ENCODE measurements at regions not wholly inside any gene's neighbourhood (a gene's known extent, or its start where the extent isn't known, plus 50 kb on each side); places are given as distances from the start of the nearest gene placed in this dataset.
"Not testable (repeated sequence)": the region's sequence is repeated elsewhere in the genome, so short reads cannot be mapped to it uniquely, and the experiment has no call there.

DNA sequence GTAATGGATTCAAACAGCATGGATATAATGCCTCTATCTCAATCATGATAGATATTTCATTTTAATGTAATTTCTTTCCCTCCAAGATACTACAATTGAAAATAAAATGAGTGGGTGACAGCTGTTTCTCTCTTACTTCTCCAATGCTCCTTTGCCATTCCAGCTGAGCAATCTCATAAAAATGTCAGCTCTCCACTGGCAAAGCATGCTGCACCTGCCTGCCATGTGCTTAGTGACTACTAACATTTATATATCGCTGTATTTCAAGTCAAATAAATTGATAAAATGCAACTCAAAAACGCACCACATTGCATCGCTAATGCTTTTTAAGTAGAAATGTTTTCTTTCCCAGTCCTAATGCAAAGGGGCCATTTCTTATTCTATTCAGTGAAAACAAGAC lies 1093.9 kb downstream of the CBLN2 start:
- peak; percentile 27 for DNase-seq

DNA sequence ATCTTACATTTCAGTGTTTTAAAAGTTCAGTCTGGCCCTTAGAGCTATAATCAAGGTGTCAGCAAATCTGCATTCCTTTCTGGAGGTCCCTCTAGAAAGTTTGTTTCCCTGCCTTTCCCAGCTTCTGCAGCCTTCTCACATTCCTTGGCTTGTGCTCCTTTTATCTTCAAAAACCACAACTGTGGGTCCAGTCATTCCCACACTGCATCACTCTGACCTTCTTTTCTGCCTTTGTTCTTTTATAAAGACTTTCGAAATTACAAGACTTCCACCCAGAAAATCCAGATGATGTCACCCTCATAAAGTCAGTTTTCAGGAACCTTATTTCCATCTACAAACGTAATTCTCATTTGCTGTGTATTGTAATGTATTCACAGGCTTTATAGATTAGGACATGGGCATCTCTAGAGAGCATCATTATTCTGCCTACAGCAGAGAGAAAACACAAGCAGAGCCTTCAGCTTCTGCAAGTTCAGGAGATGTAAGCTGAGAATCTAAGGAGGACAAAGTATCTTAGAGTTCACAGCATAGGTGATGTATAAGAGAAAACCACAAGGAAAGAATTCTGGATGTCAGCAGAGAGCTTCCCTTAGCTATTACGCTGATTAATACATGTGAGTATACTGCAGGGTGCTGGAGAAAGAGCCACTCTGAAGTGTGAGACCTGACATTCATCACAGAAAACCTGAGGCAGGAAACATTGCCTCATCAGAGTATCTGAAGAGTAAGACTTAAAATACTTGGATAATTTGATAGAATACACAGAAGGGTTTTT lies 1100.2 kb downstream of the CBLN2 start:
- no peak for DNase-seq

DNA sequence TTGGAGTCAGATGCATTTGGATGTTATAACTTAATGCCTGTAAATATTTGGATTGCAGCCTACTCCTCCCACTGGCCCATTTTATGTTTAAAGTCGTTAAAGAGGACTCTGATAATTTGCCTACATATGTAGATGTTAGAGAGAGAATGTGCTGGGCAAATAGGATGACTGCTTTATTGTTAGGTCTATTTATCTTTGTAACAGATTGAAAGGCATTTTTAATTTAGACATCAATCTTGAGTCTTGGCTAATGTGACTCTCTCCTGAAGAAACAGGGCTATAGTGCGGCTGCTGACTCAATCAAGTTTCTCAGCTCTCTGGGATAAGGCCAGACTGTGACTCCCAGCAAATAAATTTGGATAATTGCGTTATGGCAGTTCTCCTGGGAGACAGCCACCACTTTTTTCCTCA lies 1101.4 kb downstream of the CBLN2 start:
- peak; percentile 62 for DNase-seq

DNA sequence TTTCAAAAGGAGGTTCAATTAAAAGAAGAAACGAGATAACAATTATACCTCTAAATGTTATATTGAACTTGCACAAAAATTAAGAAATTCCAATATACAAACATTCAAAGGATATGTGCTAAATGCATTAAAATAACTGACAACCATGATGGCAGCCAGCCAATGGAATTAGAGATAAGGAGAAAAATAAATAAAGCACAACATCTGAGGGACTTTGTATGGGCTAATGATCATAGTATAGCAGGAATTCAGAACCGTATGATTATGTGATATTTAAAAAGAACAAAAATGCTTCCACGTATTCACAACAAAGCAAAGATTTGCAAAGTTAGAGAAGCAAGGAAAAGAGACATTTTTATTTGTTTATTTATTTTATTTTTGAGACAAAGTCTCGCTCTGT lies 1103.0 kb downstream of the CBLN2 start:
- no peak for DNase-seq

DNA sequence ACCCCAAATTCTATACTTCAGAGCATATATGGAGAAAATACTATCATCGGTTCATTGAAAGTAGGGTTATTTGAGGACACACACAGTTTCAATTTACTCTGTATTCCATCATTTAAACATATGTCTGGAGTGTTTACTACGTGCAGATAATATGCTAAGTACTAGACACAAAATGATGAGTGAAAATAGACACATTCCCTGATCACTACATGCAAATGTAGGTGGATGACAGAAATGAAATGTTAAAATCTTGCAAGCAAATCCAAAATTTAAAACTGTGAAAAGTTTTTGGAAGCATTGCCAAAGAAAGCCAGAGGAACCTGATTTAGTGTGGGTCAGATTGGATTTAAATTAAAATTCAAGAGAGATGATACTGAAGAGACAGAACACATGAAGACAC lies 1106.6 kb downstream of the CBLN2 start:
- no peak for DNase-seq

DNA sequence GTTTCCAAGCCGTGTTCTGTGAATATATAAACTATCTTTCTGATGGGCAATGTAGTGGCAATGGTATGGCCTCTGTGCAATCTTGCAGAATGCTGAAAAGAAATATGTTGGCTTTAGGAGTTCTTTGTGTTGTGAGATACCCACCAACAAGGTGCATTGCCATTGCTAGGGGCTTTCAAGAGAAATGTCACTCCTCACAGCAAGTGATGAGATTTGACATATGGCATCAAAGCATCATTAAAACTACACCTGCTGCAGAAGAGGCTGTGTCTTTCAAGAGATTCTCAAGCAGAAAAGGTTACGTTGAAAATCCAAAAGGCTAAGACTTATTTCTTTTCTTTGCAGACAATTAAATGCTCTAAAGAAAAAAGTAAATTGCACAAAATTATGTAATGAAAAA lies 1110.8 kb downstream of the CBLN2 start:
- DNase-seq: no peak

DNA sequence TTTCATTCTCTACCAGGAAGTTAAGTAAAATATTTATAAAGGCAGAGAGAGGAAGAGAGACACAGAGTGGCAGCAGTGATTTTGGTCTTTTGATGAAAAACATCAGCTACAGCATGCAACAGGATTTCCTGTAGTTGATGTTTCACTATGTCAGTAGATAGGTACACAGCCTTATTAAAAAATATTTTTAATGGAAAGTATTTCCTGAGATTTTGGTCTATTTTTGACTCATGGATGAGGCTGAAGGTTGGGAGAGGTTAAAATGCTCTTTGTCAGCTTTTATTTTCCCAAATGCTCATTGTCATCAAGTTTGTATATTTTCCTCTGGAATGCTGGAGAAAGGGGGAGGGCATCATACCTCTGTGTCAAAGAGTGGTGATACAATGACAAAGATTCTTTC lies 1112.5 kb downstream of the CBLN2 start:
- no peak for DNase-seq

DNA sequence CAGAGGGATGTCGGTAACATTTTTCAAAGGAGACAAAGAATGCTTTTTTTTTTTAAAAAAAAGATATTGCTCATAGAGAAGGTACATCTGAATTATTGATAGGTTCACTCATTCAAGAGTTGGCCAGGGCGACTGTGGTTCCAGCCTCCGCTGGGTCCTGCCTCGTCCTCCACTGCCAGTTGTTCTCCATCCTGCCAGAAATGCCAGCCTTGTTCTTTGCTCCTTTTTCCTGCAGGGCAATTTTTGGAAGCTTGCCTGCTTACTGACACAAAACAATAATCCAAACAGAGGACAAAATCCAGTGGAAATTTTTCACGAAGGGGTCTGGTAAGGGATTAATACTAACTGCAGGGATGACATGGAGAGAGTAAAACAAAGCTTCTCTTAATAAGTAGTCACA lies 1113.0 kb downstream of the CBLN2 start:
- DNase-seq: no peak

DNA sequence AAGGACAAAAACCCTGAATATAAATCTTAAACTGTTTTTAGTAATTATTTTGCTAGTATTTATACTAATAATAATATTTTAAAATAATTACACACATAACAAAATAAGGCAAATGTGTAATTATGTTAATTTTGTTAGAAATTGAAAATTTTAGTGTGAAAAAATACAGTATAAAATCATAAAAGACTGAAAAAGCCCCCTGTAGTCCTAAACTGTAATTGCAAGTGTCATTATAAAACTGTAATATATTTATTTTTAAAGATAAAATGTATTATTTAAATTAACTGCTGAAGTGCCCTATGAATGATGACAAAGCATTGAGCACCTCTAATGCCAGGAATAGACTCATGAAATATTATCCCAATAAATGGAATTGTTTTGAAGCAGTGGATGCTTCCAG lies 1117.7 kb downstream of the CBLN2 start:
- no peak for DNase-seq

DNA sequence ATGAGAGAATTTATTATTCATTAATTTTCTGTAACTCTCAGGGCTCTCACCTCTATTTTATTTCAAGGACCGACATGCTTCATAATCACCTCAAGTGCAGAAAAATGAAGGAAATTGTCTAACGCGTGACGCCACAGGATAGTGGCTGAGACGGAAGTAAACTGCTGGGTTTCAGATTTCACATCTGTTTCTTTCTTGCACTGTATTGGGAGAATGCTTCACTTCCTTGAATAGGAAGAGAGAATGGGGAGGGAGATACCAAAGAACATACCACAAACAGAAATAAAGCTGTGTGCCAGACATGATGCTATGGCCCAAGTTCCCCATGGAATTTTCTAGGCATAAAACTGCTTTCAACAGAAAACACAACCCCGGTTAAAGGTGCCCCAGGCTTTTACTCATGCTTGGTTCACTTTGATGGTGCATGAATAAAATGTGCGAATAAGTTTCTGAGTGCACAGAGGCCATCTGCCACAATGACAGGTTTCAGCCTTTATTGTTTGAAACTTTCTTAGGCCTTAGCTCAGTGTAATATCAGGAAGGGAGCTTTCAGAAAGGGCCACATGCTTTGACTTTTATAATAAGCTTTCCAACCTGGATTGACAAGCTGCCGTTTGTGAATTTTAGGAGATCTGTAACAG lies 1116.4 kb downstream of the SOCS6 start:
- no peak for DNase-seq

DNA sequence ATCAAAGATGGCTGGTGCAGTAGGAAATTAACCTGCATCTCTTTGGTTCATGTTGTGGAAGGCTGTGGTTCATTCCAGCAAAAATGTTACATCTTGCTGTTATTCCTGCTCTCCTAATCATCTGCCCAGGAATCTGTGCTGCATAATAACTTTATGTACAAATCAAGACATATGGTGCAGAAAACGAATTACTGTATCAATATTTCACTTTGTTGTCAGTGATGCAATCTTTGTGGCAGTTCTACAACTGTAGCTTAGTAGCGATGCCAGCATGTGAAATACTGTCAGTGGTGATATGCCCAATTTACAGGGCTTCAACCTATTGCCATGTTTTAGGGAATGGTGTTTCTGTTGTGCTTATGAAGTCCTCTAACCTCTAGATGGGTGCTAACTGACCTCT lies 1114.7 kb downstream of the SOCS6 start:
- DNase-seq: no peak

DNA sequence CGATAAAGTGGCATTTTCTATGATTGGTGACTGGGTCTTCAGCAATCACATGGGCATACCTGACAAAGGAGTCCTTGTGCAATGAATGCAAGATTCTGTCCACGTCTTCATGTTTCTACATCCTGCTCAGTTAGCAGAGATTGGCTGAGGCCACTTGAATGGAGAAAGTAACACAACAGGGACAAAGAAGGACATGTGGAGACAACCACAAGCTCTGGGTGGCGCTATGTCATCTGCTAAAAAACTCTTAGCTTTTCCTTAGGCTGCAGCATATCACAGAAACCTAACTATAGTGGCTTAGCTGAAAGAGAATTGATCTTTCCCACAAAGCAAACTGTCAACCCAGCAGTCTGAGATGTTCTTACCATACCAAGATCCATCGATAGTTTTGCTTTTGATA lies 1109.7 kb downstream of the SOCS6 start:
- no peak for DNase-seq

DNA sequence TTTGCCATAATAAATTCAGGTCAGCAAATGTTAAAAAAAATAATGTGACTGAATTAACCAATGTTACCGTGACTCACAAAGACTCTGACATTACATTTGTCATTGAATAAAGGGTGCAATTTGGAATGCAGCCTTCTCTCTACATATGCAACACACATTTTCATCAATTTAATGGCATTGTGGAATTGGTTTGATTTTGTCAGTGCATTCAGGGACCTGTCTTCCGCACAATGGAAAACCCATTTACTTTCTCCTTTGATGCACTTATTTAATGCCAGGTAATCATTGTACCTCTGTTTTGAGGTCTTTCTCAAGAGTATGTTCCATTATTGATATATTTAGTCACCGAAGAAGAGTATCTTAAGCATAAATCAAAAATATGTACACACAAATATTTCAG lies 1099.3 kb downstream of the SOCS6 start:
- no peak for DNase-seq

DNA sequence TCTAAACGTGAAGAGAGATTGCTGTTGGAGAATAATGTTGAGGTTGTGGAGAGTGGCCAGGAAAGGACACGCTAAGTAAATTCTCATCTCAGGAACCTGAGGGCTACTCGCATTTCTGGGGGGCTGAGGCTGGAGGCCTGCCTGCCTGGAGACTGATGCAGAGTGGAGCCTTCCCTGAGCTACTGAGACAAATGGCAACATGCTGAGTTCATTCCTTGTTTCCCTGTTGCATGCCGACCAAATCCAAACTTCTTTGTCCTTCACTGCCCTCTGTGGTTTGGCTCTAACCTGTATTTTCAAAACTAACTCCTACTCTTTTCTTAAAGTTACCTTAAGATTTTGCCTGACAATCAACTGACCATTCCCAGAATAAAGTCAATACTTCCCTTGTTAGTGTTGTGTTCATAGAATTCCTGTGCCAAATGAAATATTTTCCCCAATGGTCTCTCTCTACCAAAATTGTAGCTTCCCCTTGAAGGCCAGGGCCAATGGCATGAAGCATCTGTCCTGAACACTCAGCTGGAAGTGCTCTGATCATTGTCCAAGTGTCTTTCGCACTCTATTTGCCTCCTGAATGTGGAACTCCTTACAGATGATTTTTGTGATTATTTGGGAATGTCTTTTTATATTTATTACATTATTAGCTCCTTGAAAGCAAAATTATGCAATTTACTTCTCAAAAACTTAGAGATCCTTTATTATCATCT lies 1085.6 kb downstream of the SOCS6 start:
- DNase-seq: no peak

DNA sequence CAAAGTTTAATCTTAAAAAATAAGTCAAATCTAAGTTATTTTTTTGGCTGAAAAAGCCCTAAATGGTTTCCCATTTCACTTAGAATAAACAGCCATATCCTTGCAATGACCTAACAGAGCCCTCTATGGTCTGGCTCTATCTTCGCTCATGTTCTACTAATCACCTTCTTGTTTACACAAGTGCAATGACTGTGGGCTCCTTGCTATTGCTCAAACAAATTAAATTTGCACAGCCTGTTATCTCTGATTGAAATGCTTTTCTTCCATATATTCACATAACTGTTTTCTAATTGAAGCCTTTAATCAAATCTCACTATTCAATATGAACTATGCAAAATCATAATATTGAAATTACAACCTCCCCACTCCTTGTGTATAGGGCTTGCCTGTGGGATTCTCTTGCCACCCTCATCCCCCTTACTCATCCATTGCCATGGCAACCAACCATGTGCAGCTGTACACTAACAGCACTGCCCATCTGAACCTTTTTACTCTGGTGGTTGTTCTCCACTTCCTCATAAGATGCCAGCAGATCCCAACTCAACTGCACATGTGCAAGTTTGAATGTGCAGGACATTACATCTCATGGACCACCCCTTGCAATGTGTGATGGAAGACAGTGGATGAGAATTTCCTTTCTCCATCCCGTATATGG lies 1083.2 kb downstream of the SOCS6 start:
- no peak for DNase-seq

DNA sequence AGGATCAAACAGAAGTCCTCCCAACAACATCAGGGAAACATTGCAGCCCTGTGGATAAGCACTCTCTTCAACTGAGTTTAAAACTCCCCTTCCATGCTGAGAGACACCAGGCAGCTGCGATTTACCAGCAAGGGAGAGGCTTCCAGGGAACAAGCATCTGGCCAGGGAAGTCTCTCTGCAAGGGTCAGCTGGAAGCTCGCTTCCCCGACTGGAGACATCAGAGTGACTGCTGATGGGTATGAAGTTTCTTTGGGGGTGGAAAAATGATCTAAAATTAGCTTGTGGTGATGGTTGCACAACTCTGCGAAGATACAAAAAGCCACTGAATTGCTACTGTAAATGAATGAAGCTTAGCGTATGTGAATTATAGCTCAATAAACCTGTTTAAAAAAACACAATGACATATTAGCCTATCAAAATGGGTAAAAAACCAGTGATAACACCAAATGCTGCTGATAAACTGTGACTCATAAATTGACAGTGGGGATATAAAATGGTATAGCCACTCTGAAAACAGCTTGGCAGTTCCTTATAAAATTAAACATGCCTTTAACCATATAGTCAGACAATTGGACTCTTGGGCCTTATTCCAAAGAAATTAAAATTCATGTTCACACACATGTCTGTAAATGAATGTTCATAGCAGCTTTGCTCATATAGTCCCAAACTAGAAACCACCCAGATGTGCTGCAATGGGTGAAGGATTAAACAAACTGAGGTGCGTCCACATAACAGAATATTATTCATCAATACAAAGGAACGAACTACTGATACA lies 1082.0 kb downstream of the SOCS6 start:
- no peak for DNase-seq

DNA sequence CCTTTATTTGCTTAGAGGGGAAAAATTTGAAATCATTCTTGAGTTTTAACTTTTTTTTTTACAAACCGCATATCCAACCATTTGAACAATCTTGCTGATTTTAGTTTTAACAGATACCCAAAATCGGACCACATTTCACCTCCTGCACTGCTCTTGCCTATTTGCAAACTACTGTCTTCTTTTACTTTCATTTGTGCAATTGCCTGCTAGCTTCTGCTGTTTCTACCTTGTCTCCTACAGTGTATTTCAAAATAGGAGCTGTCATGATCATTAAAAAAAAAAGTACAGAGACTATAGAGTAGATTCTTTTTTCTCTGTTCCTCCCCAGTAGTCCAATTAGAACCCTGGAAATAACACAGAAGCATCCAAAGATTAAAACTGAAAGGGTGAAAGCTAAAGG lies 1081.2 kb downstream of the SOCS6 start:
- DNase-seq: no peak

DNA sequence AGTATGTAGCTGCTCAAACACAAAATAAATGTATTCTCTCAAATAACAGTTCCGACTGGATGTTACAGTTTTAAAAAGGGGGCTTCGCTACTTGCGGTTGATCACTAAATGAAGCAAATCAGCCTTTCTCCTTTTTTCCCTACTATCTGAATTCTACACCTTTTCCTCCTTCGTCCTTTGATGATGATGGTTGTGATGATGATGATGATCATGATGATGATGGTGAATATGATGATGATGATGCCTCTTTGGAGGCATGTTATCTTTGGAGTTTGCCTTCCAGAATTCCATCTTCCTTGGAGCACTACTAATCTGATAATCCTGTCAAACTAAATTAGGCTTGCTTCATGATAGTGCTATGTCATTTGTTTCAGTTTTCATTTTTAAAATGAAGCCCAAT lies 1073.3 kb downstream of the SOCS6 start:
- DNase-seq: no peak

DNA sequence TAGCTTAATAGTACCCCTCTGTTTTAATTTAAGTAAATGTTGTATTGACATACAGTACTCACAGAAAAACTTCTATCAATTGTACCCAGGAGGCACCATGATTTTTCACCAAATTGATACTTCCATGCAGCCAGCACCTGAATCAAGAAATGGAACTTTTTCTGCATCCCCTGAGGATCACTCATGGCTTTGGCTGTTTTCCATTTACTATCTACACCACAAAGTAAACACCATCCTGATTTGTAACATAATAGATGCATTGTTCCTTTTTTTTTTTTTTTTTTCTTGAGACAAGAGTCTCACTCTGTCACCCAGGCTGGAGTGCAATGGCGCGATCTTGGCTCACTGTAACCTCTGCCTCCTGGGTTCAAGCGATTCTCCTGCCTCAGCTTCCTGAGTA lies 1066.8 kb downstream of the SOCS6 start:
- DNase-seq: not testable (repeated sequence)

DNA sequence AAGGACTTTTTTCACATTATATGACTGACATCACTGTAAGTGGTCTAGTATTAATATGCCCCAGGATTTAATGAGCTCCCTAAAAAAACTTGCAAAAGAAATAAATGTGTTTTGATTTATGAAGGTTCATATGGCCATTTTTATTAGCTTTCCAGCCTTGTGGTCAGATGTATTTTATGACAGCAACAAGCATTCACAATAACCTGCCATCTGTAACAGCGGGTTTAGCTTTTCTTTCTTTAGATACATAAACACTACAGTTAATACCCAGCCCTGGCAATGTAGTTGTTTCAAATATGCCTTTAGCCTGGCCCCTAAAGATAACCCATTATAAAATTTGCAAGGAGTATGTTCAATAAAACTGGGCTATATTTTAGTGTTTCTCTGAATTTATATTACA lies 1063.8 kb downstream of the SOCS6 start:
- DNase-seq: no peak

DNA sequence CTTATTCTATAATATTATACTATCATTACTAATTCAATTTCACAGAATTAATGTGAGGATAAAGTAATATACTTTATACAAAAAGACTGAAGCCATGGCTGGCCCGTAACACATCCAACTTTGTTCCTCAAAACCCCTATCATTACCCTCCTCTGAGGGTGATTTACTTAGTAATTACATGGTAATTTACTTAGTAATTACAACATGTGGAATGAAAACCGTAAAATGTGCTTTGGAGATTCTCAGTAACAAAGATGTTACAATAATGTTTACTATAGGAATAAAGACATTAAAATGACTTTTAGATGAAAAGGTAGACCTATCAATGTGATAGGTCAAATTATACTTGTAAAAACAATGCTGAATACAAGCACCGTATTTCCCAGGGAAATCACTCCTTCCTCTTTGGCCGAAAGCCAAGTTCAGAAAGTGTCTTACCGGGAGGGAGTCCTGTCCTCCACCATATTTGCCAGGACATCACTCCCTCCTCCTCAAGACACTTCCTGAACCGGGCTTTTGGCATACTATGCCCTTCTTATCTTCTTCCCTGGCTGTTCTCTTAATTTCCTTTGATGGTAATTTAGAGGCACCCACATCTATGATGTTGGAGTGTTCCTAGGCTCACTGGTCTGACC lies 1047.8 kb downstream of the SOCS6 start:
- DNase-seq: no peak

DNA sequence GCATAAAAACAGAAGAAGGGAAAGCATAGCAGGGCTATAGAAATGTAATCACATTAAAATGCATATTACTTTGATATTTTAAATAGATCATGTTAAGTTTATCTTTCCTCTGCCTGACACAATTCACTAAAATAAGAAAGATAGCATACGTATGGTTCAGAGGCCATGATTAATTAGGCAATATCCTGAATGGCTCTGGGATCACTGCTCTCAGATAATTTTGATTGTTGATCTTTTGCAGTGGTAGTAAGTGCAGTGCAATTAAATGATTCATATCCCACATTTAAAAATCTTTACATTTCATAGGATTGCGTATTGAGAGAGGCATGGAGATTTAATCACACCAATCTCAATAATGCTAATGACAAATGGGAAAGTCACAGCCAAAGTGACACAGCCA lies 1040.7 kb downstream of the SOCS6 start:
- DNase-seq: no peak
